HG02970 (cell line): ENCODE measurements at regions not wholly inside any gene's neighbourhood (a gene's known extent, or its start where the extent isn't known, plus 50 kb on each side); places are given as distances from the start of the nearest gene placed in this dataset.
"Not testable (repeated sequence)": the region's sequence is repeated elsewhere in the genome, so short reads cannot be mapped to it uniquely, and the experiment has no call there.

Experiments used
- ATAC-seq: cut with Tn5 transposase; IDR thresholded peaks from one replicate; pipeline ENCODE4 v1.9.1; 2021; ENCODE audit warnings: mild to moderate bottlenecking, moderate library complexity, moderate number of reproducible peaks; ENCODE audit not compliant: unreplicated experiment, low FRiP score

DNA sequence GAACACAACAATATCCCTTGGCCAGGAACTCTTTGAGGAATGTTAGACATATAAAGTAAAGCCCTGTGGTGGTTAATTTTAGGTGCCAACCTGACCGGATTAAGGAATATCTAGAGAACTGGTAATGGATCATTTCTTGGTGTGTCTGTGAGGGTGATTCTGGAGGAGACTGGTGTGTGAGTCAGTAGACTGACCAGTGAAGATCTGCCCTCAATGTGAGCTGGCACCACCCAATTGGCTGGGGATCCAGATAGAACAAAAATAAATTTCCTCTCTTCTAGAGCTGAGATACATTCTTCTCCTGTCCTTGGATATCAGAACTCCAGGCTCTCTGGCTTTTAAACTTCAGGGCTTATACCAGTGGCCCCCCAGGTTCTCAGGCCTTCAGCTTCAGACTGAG is 56.2 kb upstream of the TNPO1 start:
- no peak for ATAC-seq

GRCh38 chr5:72752909-72753308 is 63.6 kb upstream of the TNPO1 start:
- no peak for ATAC-seq

DNA sequence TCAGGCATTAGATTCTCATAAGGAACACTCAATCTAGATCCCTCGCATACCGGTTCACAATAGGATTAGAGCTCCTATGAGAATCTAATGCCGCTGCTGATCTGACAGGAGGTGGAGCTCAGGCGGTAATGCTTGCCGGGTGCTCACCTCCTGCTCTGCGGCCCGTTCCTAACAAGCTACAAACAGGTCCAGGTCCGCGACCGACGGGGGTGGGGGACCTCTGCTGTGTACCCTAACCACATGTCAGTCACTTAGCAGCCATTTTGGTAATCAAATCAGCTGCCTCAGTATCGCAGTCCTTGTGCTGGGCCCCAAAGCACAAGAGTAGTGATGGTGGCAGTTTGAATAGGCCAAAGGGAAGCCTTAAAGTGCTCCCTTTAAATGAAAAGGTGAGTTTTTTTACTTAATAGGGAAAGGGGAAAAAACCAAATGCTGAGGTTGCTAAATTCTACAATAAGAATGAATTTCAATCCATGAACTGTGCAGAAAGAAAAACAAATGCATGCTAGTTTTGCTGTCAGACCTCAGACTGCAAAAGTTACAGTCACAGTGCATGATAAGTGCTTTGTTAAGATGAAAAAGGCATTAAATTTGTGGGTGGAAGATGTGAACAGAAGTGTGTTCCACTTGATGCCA is 67.0 kb upstream of the TNPO1 start:
- no peak for ATAC-seq

DNA sequence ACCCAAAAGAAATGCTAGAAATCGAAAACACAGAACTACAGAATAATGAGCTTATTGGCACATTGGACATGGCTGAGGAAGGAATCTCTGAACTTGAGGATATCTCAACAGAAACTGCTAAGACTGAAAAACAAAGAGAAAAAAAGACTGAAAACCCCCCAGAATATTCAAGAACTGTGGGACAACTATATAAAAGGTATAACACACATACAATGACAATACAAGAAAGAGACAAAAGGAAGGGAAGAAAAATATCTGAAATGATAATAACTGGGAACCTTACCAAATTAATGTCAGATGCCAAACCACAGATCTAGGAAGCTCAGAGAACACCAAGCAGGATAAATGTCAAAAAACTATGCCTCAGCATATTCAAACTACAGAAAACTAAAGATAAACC is 68.6 kb upstream of the TNPO1 start:
- ATAC-seq = no peak

DNA sequence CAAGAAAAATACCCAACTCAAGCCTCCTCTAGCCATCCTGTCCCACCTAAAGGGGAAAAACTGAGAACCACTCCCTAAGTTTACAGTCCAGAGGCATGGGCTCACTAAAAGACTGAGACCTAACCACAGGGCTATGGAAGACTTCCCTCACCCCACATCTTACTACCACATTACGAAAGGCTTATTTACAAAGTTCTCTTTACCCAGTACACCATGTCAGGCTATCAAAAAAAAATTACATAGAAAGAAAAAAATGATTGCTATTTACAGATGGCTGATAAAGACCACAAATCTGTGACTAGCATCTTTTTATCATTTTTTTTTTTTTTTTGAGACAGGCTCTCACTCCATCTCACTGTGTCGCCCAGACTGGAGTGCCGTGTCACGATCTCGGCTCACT is 69.7 kb upstream of the TNPO1 start:
- ATAC-seq = no peak

GRCh38 chr5:72744136-72744535 is 72.3 kb upstream of the TNPO1 start:
- no peak for ATAC-seq

DNA sequence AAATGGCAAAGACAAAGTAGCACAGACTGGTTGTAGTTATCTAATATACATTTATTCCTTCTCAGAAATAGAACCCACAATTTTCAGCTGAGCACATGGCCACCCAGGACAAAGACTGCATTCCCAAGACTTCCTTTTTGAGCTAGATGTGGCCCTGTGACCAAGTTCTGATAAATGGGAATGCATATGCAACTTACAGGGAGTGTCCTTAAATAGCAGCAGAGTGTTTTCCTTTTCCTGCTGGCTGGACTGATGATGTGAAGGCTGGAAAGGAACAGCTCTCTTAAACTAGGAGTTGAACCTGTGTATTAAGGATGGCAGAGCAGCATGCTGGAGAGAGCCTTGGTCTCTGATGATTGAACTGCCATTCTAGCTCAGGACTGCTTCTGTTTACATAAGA is 74.7 kb upstream of the TNPO1 start:
- no peak for ATAC-seq

DNA sequence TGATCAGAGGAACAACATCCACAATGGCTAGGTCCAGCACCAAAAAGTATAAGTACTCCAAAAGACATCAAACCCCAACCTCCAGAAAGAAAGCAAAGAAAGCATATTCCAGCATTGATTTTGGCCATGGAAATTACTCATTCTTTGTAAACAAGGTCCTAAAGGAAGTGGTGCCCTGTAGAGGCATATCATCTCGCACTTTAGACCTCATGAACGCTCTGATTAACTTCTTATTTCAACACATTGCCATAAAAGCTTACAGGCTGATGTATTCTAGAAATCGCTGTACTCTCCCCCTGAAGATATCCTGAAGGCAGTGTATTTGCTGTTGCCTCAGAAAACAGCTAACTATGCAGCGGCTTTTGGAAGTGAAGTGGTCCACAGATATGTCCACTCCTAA is 82.7 kb upstream of the TNPO1 start:
- no peak for ATAC-seq

GRCh38 chr5:72723581-72723980 is 92.9 kb upstream of the TNPO1 start:
- ATAC-seq = no peak

- no peak for ATAC-seq
Measured at GRCh38 chr5:72722792-72723452, 93.5 kb upstream of the TNPO1 start.

DNA sequence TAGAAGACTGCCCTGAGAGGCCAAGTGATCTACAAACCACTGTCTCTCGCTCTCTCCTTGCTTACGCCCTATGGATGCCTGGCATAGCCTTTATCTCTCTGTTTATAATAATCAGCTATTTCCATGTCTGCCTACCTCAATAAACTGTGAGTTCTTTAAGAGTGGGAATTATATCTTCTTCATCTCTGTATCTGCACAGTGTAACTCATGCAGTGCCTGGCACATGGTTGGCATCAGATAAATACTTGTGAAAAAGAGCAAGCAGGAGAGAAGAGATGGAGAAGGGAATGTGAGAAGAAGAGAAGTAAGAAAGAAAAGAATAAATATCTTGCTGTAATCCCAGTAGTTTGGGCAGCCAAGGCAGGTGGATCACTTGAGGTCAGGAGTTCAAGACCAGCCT is 94.6 kb upstream of the TNPO1 start:
- no peak for ATAC-seq

DNA sequence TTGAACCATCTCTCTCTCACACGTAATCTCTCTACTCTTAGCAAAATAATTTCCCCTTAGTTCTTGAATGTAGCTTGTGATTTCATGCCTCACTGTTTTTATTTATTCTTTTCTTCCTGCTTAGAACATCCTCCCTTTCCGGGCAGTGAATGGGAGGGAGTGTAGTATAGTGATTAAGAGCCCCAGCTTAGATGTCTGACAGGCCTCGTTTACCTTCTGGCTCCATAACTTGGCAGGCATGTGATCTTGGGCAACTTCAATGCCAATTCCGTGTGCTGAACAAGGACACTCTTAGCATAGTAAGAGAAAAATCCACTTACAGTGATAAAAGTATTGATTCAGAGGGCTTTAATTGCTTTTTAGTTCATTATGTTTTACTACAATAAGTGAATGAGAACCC is 96.3 kb upstream of the TNPO1 start:
- ATAC-seq = no peak

- ATAC-seq = no peak
Measured at GRCh38 chr5:72711351-72711750, 105.1 kb upstream of the TNPO1 start.

DNA sequence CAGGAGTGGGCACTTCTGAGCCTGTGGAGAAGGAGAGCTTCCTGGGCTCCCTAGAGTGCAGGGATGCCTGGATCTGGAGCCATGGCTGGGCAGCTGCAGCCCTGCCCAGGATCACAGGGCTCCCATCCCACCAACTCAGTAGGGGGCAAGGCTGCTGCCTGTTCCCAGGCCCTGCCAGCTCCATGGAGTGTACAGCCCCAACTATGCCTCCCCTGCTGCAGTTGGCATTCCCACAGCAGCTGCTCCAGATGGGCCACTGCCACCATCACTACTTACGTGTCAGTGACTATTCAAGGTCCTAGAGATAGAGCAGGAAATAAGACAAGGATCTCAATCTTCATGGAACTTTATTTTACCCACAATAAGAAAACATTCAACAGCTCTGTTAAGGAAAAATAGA is 107.1 kb upstream of the TNPO1 start:
- no peak for ATAC-seq

DNA sequence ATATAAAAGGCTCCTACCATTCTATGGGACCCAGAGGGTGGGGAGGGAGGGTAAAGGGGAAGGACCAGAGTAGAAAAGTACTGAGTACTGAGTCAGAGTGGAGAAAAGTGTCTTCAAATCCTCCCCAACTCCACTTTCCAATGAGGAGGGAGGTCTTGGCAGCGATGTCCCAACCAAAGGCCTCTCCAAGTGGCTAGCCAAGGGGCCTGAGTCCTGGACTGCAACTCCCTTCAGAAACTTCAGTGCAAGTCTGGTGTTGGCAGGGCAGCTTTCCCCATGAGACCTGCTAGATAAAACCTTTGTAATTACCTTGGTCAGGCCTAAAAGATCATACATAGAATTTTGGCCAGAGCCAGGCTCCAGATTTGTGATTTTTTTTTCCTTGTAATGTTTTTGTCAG is 111.3 kb upstream of the TNPO1 start:
- no peak for ATAC-seq

- ATAC-seq = no peak
Measured at GRCh38 chr5:72703876-72704275, 112.6 kb upstream of the TNPO1 start.

DNA sequence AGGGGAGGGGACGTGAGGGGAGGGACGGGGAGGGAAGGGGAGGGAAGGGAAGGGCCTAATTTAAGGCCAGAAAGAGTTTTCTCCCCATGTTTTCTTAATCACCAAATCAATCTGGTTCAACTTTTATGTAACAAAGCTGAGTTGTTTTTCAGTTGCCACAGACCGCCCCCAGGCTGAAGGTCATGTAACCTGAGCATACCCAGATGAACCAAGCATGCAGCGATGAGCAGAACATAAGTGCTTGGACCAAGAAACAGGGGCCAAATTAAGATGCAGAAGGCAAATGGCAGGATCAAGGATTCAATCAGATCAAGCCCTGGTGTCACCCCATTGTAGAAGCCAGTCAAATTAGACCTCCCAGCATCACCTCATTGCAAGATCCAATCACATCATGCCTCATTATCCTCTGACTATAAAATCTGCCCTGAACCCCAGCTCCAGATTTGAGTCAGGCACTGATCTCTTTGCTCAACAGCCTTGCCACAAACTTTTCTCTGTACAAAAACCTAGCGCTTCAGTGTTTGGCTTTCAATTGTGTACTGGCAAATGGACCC is 113.5 kb upstream of the TNPO1 start:
- no peak for ATAC-seq

DNA sequence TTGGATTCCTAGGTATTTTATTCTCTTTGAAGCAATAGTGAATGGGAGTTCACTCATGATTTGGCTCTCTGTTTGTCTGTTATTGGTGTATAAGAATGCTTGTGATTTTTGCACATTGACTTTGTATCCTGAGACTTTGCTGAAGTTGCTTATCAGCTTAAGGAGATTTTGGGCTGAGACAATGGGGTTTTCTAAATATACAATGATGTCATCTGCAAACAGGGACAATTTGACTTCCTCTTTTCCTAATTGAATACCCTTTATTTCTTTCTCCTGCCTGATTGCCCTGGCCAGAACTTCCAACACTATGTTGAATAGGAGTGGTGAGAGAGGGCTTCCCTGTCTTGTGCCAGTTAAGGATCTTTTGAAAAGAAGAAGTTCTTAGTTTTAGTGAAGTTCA is 114.4 kb upstream of the TNPO1 start:
- ATAC-seq = not testable (repeated sequence)

GRCh38 chr5:72698481-72698880 is 118.0 kb upstream of the TNPO1 start:
- ATAC-seq = no peak

DNA sequence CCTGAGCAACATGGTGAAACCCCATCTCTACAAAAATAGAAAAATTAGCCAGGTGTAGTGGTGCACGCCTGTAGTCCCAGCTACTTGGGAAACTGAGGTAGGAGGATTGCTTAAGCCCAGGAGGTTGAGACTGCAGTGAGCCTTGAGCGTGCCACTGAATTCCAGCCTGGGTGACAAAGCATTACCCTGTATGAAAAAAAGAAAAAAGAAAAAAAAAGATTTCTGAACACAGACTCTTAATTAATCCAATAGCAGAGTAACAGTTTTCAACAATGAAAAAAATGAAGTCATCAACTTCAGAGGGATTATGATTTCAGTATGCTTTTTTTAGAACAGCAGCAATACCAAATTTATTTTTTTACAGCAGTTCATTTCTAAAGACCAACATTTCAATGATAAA is 118.8 kb upstream of the TNPO1 start:
- ATAC-seq = no peak

GRCh38 chr5:72695659-72696058 is 120.8 kb upstream of the TNPO1 start:
- no peak for ATAC-seq

DNA sequence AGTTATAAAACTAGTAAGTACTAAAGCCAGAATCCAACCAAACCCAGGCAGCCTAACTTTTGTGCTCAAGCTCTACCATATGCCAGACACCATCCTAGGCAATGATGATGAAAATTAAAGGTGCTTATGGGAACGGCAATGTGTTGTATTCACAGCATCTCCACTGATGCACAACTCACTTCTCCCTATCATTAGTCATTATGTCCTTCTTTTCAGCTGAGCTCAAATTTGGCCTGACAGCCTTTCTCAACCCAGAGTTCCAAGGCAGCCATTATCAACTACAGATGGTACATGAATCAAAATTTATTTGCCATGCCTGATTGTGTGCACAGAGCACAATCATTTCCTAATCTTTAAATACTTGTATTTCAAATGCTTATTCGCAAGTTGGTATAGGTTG is 121.6 kb upstream of the TNPO1 start:
- no peak for ATAC-seq
